ENCODE measurements at regions not wholly inside any gene's neighbourhood (a gene's known extent, or its start where the extent isn't known, plus 50 kb on each side); places are given as distances from the start of the nearest gene placed in this dataset.
"Not testable (repeated sequence)": the region's sequence is repeated elsewhere in the genome, so short reads cannot be mapped to it uniquely, and the experiment has no call there.

GRCh38 chrX:793216-793770 lies 162.7 kb downstream of the SHOX start:
- no peak for DNase-seq (ENCODE audit: low read depth)

DNA sequence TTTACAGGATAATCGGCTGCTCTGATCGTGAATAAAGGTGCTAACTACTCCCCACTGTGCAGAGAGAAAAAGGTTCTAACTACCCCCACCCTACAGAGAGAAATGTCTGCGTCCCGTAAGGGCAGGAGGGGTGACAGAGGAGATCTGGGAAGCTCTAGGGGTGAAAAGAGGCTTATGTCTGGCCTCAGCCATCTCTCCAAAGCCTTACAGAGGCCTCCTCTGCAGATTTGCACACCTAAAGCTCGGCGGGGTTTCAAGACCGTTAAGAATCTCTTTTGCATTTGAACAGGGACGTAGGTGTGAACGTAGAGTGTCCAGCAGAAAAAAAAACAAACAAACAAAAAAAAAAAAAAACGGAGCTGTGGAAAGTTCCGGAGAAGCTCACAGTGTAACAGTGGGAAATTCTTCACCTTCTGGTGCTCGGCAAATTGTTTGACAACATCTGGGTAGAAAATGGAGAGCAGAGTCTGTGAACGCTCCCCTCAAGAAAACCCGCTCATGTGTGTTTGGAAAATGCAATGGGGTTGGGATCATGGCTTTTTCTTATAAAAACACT lies 161.0 kb downstream of the SHOX start:
- DNase-seq (ENCODE audit: low read depth): no peak

GRCh38 chrX:790783-791360 lies 160.3 kb downstream of the SHOX start:
- no peak for DNase-seq (ENCODE audit: low read depth)

GRCh38 chrX:790041-790506 lies 159.5 kb downstream of the SHOX start:
- DNase-seq (ENCODE audit: low read depth): no peak

DNA sequence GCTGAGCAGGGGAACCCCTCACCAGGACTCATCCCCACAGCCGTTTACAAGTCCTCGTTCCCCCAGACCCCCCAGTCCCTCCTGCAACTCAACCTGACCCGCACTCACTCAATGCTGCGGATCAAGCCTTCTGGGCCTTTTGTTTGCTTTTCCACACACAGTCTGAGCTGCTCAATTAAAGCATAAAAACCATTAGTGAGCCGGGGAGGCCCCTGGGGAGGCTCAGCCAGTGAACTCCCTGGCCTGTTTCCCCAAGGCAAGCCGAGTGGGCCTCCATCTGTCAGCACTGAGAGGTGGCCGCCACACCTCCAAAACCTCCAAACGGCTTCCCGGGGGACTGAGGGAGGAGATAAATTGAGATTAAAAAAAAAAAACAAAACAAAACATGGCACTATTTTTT lies 158.5 kb downstream of the SHOX start:
- no peak for DNase-seq (ENCODE audit: low read depth)

DNA sequence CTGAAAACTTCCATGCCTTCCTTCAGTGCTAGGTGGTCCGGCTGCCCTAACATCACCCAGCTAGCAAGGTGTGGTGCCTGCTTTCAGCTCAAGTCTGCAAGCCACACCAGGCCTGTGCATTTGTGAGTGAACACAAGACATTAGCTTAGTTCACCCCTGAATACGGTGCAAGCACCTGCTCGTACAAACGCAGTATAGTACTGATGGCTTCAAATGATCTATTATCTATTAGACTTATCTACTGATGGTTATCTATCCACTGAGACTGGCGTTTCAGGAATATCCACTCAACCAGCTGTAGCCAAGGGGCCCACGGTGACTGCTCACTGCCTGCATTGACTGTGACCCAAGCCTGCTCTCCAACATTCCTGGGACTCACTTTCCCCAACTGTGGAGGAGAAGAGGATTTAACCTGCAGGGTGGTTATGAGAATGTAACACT lies 155.9 kb downstream of the SHOX start:
- DNase-seq (ENCODE audit: low read depth): no peak

- DNase-seq (ENCODE audit: low read depth): no peak
Measured at GRCh38 chrX:784829-785228, 154.2 kb downstream of the SHOX start.

DNA sequence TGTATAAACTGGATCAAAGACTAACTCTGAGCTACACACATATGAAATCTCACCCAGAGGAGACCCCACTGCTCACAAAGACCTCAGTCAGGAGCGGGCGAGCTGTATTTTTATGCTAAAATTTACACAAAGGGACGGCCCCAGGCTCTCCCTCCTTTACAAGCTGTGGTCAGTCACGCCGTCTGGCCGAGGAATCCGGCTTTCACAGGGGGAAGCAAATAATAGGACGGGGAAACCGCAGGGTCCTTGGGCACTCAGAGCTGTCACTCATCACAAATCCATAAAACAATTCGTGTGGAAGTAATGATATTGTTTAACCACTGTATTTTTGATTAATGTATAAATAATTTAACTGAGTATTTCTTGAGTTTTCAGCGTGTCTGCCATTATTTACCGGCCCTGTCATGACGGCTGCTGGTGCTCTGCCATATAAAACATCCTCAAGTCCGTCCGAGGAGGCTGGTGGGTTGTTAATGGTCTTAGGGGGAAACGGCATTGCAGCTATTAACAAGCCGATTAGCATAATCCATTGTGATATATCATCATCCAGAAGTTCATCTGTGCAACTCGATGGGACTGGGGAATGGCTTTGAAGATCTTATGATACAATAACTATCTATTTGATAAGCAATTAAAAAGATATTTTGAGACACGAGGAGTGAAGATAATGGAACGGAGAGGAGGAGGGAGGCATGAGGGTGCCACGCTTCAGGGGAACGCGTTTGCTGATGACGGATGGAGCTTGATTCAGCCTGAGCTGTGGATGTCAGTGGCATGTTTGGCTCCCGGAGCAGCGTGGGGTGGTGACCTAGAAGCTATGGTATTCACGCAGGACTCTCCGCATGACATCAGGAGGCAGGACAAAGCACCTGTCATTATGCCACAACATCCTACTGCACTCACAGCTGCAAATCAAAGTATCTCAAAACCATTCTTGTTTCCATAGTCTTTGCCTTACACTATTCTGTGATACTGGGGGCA lies 150.9 kb downstream of the SHOX start:
- no peak for DNase-seq (ENCODE audit: low read depth)

DNA sequence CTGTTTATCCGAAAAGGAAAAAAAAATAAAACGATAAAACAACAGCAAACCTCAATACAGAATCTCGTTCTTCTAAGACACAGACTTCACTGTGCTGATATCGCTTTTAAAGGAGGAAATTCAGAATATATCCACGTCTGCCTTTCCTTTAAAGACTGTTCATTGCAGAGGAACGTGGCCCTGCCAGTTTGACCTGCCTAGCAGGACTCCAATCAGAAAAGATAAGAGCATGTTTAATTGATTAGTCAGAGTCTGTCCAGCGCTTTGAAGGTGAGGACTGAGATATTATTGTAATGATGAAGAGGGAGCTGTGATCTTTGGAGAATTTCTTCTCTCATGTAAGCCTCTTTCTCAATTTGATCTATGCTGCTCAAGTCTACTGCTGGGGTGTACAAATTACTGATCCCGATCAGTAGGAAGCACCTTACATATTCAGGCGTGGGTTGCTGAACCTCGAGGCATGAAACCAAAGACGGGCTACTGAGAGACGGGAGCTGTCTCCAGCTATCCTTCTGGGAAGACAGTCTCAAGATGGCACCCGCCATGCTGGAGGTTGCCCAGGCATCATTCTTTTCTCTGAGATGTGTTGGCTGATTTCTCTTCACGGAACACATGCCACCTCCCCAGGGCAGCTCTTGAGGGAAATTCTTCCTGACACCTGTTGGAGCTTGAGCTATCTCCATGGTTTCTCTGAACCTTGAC lies 146.1 kb downstream of the SHOX start:
- no peak for DNase-seq (ENCODE audit: low read depth)

- no peak for DNase-seq (ENCODE audit: low read depth)
Measured at GRCh38 chrX:776061-776460, 145.5 kb downstream of the SHOX start.

GRCh38 chrX:774536-774935 lies 143.9 kb downstream of the SHOX start:
- DNase-seq (ENCODE audit: low read depth): no peak

- DNase-seq (ENCODE audit: low read depth): no peak
Measured at GRCh38 chrX:773292-774025, 142.9 kb downstream of the SHOX start.

DNA sequence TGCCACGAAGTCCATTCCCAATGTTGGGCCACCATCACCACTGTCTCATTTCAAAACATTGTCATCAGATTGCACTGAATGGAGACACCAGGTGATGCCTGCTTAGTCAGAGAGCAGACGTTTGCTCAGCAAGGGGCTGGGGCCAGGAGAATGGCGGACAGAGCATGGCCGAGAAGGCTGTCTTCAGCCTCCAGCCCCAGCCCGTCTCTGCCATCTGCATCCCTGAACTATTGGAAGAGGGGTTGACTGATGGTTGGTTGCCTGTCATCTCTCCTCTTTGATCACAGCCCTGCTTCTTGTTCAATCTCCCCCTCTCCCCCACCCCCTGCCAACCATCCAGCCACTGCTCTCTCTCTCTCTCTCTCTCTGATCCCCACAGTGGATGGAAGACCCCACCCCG lies 140.9 kb downstream of the SHOX start:
- no peak for DNase-seq (ENCODE audit: low read depth)

- no peak for DNase-seq (ENCODE audit: low read depth)
Measured at GRCh38 chrX:769796-770195, 139.2 kb downstream of the SHOX start.

DNA sequence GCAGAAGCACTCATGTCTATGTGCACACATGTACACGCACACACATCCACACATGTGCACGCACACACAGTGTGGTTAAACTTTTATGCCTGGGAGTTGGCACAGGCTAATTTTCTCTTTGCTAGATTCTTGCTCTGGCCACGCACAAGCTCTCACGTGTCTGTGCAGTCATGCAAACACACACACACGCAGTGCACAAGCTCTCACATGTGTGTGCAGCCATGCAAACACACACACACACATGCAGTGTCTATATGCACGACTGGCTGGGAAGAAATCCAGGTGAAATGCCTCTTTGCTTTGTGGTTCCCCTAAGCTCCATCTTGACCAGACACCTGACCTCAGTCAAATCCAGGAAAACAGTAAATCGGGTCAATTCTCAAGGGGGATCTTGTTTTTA lies 138.0 kb downstream of the SHOX start:
- no peak for DNase-seq (ENCODE audit: low read depth)

DNA sequence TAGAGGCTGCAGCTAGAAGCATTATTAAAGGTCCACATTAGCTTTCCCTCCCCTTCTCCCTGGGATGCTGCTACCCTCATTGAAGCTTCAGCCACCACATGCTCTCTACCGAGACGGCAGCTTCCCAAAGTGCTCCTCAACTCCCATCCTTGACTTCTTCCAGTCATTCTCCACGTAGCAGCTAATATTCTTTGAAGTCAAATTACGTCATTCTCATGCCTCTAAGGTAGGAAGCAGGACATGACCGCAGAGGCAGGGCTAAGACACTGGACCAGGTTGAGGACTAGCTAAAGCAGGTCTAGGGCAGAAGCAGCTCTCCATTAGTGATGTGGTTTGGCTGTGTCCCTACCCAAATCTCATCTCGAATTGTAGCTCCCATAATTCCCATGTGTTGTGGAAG lies 128.3 kb downstream of the SHOX start:
- no peak for DNase-seq (ENCODE audit: low read depth)

DNA sequence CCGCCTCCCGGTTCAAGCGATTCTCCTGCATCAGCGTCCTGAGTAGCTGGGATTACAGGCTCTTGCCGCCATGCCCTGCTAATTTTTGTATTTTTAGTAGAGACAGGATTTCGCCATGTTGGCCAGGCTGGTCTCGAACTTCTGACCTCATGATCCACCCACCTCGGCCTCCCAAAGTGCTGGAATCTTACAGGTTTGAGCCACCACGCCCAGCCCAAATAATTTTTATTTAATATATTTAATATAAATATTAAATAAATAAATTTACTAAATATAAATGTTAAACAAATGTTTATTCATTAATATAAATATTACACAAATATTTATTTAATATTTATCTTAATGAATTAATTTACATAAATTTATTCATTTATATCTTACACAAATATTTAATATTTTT lies 120.2 kb downstream of the SHOX start:
- no peak for DNase-seq (ENCODE audit: low read depth)

GRCh38 chrX:750263-750662 lies 119.7 kb downstream of the SHOX start:
- no peak for DNase-seq (ENCODE audit: low read depth)

DNA sequence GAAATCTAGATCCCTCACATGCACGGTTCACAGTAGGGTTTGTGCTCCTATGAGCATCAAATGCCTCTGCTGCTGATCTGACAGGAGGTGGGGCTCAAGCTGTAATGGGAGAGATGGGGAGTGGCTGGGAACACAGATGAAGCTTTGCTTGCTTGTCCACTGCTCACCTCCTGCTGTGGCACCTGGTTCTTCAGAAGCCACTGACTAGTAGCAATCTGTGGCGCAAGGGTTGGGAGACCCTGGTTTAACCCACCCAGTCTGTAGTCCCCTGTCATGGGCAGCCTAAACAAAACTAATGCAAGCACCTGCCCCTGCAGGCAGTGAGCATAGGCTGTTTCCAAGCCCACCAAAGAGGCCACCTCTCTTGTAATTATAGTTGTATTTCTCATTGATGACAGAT lies 116.6 kb downstream of the SHOX start:
- no peak for DNase-seq (ENCODE audit: low read depth)

DNA sequence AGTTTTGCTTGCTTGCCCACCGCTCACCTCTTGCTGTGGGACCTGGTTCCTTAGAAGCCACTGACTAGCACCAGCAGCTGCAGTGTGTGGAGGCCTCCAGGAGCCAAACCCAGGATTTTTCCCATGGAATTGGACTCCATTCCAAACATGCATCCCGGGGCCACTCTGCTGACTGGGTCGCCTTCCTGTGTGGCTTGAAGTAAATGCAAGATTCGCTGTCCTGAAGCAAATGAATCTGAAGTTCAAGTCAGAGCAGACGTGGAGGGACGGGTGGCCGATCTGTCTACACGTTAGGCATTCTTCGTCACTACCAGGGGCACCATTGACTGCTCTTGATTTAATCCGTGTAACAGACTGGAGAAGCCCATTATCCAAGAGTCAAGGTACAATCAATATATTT lies 109.0 kb downstream of the SHOX start:
- DNase-seq (ENCODE audit: low read depth): no peak

GRCh38 chrX:737021-737420 lies 106.4 kb downstream of the SHOX start:
- DNase-seq (ENCODE audit: low read depth): not testable (repeated sequence)

Data from activated gamma-delta T cell treated with anti-CD3 and anti-CD28 coated beads, Interleukin-2, amount 50 U/mL, for 16 hours (primary cell).